Hypothalamus (tissue), 51 donors: ENCODE measurements at regions not wholly inside any gene's neighbourhood (a gene's known extent, or its start where the extent isn't known, plus 50 kb on each side); places are given as distances from the start of the nearest gene placed in this dataset.
"Not testable (repeated sequence)": the region's sequence is repeated elsewhere in the genome, so short reads cannot be mapped to it uniquely, and the experiment has no call there.

Source experiments
- DNase-seq, 51 donors: peaks; one replicate each; lab custom pipeline; 2025; lab: John Stamatoyannopoulos, UW

DNA sequence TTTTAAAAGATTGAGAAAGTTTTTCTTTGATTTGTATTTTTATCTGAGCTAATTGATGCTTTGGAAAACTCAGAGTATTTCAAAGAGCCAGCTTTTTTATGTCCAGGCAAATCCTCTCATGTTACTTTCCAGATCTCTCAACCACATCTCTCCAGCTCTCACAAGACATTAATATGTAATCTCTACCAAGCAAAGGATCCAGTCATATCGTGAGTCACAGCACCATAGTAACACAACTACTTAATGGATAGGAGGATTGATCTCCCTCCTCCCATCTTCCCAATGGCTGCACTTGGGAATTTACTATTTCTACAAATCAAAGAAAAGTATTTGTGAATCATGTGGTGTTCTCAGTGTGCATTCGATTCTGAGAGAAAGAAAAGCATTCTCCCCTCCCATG is 63.3 kb downstream of the POU4F1 start:
- DNase-seq = no peak

DNA sequence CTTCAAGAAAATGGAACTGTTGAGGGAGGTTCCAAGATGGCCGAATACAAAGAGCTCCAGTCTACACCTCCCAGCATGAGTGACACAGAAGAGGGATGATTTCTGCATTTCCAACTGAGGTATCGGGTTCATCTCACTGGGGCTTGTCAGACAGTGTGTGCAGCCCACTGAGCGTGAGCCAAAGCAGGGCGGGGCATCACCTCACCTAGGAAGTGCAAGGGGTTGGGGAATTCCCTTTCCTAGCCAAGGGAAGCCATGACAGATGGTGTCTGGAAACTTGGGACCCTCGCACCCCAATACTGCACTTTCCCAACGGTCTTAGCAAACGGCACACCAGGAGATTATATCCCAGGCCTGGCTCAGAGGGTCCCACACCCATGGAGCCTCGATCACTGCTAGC is 77.3 kb downstream of the POU4F1 start:
- DNase-seq = not testable (repeated sequence)

DNA sequence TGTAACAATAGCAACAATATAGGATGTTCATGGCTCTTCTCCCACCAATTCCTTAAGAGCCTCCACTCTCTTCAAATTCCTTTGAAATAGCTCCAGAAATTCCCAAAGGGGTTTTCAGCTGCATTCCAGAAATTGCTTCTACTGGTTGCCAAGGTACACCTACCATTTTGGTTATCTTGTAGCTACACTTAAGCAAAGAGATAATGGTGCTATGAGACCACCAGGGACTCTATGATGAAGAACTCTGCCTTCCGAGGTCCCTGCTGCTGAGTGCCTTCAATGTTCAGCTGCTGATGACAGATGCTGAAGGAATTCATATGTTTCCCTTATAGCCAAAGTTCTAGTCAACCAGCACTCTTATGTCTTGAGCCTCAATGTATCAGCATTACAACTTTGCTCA is 78.4 kb downstream of the POU4F1 start:
- DNase-seq = no peak

DNA sequence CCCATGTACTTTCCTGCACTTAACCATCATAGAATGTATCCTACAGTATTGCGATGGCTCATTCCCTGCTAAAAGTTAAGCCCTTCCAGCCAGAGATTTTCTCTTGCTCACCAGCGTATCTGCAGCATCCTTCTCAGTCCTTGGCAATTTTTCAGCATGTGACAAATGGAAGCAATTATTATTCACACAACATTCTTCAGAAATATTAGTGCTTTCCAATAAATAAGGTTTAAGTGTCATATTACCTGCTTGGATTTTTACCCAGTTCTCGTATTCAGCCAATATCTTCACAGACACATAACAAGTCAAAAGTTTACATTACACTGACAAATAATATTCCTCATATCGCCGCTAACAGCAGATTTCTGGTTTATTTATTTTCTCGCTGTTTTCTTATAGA is 82.3 kb downstream of the POU4F1 start:
- no peak for DNase-seq

DNA sequence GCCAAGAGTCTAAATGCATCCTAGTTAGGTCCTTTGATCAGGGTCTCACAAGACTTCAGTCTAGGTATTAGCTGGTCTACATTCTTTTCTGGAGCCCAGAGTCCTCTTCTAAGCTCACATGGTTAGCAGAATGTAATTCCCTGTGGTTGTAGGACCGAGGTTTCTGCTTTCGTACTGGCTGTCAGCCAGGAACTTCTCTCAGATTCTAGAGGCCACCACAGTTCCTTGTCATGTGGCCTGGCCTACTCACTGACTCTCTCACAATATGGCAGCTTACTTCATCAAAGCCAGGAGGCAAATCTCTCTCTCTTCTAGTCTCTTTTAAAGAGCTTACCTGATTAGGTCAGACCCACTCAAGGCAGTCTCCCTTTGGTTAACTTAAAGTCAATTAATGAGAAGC is 82.9 kb downstream of the POU4F1 start:
- DNase-seq = no peak

DNA sequence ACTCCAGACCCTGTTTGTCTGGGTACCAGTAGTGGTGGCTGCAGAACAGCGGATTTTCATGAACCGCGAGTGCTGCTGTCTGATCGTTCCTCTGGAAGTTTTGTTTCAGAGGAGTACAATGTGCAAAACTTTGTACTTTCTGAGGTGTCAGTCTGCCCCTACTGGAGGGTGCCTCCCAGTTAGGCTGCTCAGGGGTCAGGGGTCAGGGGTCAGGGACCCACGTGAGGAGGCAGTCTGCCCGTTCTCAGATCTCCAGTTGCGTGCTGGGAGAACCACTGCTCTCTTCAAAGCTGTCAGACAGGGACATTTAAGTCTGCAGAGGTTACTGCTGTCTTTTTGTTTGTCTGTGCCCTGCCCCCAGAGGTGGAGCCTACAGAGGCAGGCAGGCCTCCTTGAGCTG is 84.9 kb downstream of the POU4F1 start:
- DNase-seq = not testable (repeated sequence)

DNA sequence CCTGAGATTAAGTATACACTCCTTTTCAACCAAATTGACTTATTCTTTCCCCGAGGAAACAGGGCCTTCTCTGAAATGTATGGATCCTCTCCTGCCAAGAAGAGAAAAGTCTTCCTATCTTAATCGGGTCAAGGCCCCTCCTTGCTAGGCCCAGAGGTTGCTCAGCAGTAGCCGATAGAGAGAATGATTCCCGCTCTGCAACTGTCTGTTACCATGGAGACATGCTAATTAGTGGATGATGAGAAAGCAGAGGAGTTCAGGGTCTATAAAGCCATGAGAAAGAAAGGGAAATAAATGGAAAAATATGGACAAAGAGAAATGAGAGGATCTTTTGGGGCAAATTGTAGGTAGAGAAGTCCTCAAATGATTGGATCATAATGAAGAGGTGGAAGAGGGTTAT is 103.5 kb downstream of the POU4F1 start:
- DNase-seq = no peak

DNA sequence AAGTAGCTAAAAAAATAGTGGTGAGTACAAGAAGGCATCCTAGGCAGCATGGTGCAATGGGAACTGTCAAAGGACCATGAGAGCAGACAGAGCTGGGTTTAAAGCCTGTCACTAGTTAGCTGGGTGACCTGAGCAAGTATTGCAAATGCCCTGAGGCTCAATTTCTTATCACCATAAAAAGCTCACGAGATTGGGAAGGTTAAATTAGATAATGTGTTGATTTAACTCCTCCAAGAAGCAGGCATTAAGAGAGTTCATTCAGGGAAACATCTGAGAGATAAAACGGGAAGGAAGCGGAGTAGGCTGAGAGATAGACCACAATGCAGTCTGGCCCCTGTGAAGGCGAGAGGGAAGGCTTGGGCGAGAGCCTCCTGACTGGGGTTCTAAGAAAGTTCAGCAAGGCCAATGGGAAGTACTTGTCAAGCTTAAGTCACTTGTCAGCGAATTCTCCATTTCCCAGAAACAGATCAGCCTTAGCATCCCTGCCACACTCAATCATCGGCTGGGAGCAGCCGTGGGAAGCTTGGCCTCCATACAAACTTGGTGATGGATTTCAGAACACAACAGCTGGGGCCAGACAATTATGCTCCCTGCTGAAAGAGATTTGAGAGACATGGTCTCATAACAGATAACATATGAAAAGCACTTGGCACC is 105.5 kb downstream of the POU4F1 start:
- no peak for DNase-seq

DNA sequence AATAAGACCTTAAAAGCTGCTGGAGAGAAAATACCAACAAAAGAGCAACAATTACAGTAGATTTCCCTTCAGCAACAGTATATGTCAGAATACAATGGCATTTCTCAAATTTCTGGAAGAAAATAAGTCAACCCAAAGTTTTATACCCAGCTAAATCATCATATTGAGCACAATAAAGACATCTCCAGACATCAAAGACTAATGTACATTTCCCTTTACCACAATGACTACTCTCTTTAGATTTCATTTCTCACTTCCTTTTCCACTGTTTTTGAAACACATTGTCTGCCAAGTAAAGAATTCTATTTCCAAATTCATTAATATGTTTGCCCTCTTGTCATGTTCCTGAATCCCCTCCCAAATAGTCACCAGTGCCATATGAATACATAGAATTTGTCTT is 111.4 kb downstream of the POU4F1 start:
- no peak for DNase-seq

DNA sequence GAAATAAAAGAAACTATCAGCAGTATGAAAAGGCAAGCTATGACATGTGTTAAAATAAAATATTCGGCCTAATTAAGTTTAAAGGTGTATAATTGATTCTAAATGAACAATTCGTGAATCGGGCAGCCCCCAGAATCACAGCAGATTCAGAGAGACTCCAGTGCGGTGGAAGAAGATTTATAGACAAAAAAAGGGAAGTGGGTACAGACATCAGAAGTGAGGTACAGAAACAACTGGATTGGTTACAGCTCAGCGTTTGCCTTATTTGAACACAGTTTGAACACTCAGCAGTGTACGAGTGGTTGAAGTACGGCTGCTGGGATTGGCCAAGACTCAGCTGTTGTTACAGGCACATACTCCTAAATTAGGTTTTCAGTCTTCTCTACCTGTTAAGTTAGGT is 113.1 kb downstream of the POU4F1 start:
- not testable (repeated sequence) for DNase-seq

DNA sequence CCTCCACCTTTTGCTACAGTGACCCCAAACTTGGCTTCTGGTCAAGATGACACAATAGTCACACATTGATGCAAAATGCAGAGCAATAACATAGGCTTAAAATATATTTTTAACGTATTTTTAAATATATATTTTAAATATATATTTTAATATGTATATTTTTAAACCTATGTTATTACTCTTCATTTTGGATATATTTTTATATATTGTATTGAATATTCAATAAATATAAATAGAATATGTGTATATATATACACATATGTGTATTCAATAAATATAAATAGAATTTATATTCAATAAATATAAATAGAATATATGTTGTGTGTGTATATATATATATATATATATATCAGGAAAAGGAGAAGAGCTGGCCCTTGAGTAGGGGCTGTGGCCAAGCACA is 115.6 kb downstream of the POU4F1 start:
- DNase-seq = no peak

DNA sequence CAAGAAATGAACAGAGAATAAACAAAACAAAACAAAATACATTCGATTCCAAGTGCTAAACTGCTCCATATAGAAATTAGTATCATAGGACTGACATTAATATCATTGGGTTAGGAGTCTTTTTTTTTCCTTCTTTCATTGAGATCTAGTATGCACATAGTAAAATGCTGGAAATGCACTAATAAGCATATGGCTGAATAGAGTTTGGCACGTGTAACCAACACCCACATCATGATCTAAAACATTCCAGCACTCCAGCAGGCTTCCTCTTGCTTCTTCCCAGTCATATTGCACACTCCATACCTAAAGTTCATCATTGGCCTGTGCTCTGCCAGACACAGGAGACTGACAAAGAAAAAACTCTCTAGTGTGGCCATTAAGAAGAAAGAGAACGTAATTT is 117.5 kb downstream of the POU4F1 start:
- DNase-seq = no peak

DNA sequence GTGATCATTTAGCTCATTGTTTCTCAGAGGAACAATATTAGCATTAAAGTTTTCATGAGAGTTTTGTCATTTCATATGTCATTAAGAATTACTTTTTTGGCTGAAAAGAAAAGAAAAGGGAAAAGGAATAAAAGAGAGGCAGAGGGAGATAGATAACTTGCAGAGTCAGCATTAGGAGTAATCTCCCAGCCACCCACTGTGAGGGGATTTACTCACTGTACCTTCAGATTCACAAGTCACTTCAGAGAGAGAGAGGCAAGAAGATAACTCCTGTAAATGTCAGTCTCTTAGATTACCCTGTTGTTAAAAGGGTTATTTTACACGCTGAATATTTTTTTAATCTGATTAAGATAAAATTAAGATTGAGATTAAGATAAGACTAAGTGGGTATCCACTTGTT is 125.2 kb downstream of the POU4F1 start:
- DNase-seq = no peak

DNA sequence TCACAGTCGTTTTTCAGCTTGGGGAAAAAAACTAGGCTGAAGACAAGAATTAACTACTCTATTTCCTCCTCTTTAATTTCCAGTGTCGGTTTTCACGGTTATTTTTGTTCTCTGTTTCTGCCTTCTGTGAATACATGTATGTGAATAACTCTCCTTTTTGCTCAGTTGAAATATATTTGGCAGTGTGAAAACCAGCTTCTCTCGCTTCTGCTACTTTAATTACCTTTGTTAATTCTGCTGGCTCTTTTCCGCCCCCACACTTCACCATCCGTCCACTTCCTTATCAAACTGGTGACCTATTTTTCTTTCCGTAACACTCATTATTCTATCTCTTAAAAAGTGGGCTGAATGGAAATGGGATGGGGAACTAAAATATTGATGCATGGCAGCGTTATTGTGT is 126.4 kb downstream of the POU4F1 start:
- no peak for DNase-seq

DNA sequence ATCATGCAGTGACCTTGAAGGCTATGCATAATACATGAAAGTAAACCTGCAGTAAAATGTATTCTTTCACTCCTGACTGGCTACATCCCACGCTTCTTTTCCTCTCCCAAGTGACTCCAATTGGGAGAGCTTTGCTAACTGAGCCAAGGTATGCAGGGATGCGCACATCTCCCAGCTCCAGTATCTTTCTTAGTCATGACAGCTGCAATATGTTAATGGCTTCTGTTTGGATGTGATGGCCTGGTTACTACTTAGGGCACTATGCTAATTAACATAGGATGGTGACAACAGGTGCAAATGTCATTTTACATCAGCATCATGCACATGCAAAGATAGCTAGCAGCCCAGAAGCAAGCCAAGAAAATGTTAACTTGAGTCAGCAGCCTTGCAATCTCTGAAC is 134.7 kb downstream of the POU4F1 start:
- no peak for DNase-seq

DNA sequence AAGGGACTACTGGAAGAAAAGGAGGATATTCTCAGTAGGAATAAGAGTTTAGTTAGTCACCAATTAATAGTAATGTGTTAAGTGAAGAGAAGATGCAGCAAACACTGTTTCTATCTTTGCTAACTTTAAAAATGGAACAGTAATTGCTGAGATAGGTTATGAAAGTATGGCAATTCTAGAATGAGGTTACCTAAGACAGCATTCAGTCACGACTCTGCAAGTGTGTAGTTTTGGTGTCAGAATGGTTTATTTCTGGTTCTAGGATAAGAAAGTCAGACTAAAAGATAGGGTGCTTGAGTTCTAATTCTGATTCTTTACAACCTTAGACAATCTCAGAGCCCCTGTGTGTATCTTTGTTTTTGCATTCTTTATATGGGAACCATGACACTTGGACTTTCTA is 138.1 kb downstream of the POU4F1 start:
- no peak for DNase-seq

DNA sequence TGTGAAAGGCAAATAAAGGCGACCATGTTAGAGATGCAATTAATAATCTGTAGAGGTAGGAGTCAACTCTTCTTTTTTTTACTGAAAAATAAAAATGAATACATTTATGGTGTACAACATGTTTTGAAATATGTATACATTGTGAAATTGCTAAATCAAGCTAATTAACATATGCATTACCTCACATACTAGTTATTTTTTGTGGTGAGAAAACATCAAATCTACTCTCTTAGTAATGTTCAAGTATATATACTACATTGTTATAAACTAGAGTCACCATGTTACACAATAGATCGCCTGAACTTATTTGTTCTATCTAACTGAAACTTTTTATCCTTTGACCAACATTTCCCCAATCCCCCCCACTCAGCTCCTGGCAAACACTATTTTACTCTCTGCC is 143.2 kb downstream of the POU4F1 start:
- DNase-seq = no peak

DNA sequence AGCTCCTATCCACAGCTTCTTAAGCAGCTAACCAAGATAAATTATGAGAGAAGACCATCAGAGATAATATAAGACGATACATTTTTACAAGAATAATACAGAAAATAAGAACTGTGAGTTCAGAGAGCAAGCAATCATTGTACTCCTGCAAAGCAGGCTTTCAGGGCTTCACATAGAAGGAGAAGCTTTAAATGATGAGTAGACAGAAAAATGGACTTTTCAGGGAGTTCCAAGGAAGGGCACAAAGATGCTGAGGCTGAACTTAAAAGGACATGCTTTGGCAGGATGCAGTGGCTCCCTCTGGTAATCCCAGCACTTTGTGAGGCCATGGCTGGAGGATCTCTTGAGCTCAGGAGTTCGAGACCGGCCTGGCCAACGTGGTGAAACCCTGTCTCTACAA is 159.5 kb downstream of the POU4F1 start:
- DNase-seq = no peak

DNA sequence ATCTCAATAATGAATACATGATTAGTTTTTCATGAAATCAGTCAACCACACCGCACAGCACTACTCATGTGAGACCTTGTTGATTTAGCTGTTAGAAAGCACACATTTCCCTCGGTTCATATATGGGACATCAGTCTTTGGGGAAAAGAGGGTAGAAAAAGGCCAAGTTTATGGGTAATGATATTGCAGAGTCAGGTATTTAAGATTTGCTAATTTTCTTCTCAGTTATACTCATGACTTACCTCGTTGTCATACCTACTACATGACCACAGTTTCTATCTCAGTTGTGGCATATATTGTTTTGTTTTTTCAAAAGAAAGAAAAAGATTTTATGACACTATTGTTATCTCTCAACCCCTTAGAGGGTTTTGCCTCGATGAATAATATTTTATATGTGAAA is 165.6 kb downstream of the POU4F1 start:
- DNase-seq = no peak

DNA sequence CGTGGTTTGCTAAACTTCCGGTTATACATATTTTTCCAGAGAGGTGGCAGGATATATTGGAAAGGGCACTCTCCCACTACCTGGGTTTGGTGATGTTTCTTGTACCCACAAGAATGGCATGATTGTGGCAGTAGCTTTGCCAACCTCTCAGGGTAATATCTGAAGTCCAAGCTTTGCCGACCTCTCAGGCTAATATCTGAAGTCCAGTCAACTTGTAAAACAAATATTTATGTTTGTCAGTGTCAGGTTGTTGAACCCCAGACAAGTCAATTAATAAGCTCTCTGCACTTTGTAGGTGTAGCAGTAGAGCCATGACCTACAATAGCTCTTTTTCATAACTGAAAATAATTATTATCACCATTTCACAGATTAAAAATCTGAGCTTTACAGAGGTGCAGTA is 167.0 kb downstream of the POU4F1 start:
- DNase-seq = no peak

DNA sequence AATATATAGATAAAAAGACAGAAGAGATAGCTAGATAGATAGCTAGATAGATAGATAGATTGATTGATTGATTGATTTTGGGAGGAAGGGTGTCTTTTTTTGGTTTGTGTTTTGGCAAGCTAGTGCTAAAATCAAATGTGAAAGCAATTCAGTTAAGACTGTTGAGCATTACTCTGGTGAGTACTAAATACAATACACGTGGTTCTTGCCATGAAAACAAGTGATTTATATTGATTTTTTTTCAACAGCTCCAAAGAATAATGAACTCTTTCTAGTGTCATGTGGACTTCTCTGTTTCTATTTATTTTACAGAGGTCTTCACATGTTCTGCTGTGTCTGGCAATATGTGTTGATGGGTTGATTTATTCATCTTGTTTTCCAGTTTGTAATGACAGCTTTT is 172.0 kb downstream of the POU4F1 start:
- no peak for DNase-seq

DNA sequence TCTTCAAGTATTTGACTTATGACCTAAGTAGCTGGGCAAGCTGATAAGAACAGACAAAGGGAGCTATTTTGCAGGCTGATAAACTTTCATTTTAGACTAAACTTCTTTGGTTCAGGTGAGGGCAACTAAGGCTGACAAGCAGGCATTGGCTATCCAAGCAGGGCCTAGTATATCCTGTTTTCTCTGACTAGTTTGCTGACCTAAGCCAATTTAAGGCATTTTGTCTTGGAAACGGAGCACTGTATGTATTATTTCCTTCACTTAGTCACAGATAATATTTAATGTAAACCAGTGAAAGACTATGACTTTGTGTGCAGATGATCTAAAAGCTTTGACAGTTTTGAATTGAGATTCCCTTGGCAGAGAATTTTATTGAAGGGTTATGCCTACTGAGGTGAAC is 172.5 kb downstream of the POU4F1 start:
- no peak for DNase-seq

DNA sequence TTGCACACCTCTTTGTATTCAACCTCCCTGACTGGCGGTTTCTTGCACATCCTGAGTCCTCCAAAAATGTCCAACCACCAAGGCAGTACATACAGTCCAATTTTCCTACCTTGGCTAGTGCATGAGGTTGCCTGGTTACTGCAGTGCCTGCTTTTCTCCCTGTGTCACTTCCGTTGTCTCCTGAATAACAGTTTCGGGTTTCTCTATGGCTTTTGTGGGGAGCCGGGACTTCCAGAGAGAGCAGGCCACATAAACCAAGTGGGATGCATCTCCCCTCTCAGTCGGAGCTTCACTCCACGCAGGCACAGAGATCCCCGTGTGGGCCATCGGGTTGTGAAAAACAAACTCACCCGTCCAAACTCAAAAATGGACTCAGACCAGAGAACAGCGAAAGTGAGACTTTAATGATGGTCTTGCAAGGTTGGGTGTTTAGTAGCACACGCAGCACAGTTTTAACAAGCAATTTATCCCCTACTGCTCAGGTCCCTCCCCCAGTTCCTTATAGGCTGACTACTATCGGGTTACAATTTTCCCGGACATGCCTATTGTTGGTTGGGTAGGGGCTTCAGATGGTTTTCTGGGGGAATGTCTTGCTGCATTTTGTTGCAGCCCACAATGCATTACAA is 173.1 kb downstream of the POU4F1 start:
- peak in 1 of 51 donors; percentile 16 for DNase-seq
